ACHN (cell line): ENCODE measurements at regions not wholly inside any gene's neighbourhood (a gene's known extent, or its start where the extent isn't known, plus 50 kb on each side); places are given as distances from the start of the nearest gene placed in this dataset.

ENCODE experiments used
- DNase-seq: peaks from one replicate; pipeline ENCODE4 v3.0.0-alpha.2; 2015
- in situ Hi-C: cut with HindIII; loops from 2 replicates; pipeline ENCODE4 v1.10.0; 2017; ENCODE audit warnings: low sequenced_read_pairs, low pct_ligation_motif_present, low pct_unique_long_range_greater_than_20kb

DNA sequence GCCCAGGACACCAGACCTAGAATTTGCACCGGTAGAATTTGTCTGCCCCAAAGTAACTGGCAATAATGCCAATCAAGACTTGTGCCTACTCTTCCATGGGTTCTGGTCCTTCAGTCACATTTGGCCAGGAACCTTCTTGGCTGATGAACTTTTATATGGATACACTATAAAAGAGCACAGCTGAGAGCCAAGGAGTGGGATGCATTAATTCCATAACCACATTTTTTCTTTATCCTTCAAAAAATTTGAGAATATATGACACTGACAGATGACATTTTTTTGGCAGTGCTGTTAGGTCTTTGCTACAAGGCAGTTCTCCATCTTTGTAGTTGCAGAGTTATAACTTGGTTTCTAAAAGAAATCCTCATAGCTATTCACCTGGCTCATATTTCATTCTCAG lies 129.2 kb upstream of the HDAC9 start:
- DNase-seq = no peak
- in situ Hi-C loops = loop anchor here (25.0 kb wide), 1 partner anchor 196 kb away; no protein-coding TSS in a partner anchor

DNA sequence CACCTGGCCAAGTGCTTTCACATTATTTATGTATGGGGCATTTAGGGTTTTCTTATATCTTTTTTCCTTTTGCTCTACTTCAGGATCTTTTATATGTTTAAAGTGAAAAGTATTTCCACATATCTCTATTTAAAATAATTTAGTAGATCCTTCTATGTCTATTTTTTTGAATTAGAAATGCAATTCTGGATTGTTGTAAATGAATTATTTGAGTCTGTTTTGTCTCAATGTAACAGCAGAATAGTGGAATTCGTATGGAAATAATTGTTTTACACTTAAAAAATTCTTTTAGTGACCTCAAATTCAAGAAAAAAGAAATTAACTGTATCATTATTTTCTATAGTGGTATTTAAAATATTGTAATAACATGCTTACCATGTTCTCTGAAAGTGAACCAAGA lies 126.5 kb upstream of the HDAC9 start:
- in situ Hi-C loops = loop anchor here (25.0 kb wide), 1 partner anchor 193 kb away; no protein-coding TSS in a partner anchor
- DNase-seq = no peak

DNA sequence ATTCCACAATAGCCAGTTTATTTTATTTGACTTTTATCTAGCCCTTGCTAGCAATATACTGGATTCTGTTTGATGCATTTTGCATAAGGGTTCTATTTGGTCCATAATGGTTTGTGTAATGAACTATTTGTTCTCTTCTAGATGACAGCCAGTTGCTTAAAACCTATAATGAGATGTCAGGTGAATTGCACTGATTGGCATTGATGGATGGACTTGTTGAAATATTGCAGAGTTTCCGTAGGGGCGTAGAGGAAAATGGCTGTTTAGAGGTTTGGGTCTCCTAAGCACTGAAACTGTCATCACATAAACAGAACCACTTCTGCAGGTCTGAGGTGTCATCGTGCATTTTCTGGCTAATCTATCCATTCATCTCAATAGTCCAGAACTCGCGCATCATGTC lies 124.9 kb upstream of the HDAC9 start:
- no peak for DNase-seq
- in situ Hi-C loops = loop anchor here (25.0 kb wide), 1 partner anchor 192 kb away; no protein-coding TSS in a partner anchor

DNA sequence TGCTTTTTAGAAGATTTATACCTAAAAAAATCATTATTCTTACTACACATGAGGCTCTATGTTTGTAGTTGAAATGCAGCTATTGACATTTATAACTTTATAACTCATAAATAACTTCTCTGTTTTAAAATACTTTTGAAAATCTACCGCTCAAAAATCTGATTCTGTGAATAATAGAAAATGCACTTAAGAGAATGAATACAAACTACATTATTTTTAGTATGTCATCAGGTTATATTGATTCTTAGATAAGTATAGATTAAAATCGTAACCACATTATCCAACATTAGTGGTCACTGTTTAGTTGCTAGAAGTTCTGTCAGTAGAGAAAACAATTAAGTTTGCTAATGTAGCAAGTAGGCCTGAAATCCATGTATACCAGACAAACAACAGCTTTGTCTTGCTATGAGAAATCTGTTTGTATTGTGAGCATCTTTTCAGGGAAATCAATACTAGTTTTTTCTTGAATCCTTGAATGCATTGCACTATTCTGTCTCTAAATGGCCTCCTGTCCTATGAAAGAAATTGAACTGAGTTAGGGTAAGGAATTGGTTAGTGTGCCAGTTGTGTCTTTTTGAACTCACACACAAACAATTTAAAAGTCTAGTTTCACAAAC lies 116.5 kb upstream of the HDAC9 start:
- no peak for DNase-seq
- in situ Hi-C loops = no loop called here

DNA sequence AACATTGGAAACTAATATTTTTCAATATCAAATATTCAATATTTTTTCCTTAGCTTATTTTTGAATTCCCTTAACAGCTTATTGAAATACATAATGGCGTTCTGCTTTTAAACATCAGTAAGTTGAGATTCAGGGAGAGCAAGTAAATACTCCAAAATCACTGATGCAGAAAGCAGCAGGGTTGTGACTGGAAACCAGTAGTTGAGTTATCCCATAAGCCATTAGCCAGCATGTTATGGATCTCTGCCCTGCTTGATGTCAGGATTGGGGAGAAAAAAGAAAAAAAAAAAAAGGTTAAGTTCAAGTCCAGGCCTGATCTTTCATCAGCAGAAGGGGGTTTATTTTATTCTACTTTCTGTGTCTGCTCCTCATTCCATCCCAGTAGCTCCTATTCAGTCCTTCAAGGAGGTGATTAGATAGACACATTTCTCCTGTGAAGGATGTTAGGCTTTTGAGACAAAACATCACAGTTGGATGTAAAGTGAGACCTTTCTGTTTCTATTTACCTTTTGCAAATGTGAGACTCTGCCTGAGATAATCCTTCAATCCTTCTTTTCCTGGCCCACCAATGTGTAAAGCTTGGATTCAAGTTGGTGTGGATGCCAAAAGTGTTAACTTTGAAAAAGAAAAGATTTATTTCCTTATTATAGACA lies 110.9 kb upstream of the HDAC9 start:
- peak; percentile 12 for DNase-seq
- in situ Hi-C loops = no loop called here

DNA sequence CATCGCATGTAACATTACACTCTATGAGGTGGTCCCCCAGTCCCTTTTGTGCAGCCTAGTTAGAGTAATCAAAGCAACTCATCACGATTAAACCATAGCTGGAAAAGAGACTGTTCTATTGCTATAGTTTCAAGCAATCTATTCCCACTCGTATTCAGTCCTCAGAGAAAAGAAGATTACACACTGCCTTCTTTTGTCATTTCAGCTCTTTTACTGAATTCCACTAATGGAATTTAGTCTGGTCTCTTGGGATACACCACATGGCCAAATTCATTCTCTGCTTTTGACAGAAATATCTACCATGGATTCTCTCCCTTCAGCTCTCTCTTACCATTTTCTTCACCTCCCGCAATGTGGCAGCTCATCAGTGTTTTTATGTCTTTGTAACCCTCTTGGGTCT lies 108.9 kb upstream of the HDAC9 start:
- in situ Hi-C loops = no loop called here
- no peak for DNase-seq

DNA sequence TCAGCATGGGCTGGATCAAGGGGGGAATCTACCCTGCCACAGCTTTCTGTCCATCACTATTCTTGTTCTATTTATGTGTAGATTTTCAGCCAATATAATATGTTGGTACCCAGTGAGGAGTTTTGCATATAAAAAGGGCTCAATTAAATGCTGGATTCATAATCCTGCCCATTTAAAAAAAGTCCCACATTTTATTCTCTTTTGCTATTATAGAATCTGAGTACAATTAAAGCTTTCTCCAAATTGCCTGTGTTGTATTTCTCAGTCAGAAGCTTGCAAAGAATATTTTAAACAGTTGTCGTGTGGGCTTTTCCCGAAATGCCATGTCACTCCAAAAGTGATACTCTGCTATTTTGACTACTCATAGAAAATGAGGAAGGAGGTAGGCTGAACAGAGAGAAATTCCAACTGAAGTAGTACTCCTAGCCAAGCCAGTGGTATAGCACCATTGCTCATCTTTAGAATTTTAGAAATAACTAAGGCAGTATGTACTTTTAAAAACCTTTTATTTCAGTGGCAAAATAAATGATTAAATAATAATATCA lies 108.3 kb upstream of the HDAC9 start:
- in situ Hi-C loops = no loop called here

DNA sequence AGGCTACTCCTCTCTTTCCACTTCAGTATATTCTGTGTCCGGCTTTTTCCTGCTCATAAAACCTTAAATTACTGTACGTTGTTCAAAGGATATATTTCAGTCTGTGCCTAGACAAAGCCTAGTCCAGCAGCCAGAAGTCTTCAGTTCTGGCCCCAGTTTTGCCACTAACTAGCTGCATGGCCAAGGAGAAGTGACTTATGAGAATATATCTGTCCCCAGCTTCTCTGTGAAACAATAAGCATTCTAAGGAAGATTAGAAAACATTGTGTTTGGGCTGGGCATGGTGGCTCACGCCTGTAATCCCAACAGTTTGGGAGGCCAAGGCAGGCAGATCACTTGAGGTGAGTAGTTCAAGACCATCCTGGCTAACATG lies 105.0 kb upstream of the HDAC9 start:
- in situ Hi-C loops = no loop called here
- no peak for DNase-seq

More for the DNA sequence above, 108.3 kb upstream of the HDAC9 start:
- no peak for DNase-seq

DNA sequence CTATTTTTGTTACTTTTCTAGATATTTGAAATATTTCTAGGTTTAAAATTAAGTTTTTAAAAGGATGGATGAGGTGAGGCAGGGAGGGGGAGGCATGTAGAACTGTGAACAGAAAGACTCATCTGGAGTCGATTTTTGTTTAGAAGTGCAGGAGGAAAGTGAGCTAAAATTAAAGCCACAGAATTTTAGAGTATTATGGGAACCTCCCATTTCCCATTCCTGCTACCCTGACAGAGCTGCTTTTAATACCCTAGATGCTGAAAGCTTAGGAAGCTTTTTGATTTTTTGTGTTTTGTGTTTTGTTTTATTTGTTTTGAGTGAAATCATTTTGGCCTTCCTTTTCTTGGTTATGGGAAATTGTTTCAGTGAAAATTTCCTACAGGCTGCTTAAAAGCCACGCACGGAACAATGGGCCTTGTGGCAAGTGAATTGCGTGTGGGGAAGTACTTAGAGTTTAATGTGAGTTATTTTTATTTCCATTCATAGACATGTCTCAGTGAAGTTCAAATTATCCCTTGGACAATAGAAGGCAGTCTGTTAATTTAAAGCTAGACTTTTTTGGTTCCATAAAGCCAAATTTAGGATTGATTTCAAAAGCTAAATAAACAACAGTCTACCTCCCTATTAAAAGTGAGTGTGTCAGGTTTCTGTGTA lies 102.0 kb upstream of the HDAC9 start:
- in situ Hi-C loops = no loop called here
- DNase-seq = no peak

DNA sequence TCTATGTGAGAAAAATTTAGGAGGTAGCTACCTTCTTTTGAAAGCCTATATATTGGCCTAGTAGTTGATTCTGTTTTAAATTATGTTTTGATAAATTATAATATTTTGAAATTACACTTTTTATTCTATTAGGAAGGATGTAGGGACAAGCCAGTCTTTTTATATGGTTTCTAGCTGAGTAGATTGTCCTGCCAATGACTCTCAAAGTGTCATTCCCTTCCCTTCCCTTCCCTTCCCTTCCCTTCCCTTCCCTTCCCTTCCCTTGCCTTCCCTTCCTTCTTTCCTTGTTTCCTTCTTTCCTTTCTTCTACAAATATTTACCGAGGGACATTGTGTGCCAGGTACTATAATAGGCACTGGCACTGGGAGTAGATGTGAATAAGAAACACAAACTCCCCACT lies 99.7 kb upstream of the HDAC9 start:
- in situ Hi-C loops = no loop called here

DNA sequence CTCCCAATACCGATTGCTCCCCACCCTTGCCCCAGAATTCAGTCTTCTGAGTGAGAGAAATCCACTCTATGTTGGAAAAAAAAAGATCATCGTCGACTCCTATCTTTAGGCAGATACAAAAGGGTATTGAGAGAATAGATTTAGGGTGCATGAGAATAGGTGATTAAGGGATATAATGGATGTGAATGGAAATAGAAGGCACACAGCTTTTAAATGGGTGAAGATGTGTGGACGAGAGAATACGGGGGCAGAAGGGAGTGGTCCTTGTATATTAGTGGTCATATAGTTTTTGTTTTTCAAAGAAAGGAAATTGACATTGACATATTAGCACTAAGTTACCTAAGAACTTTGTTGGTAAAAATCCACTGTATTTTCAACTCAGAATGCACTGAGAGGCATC lies 98.6 kb upstream of the HDAC9 start:
- DNase-seq = no peak

More for the DNA sequence above, 99.7 kb upstream of the HDAC9 start:
- DNase-seq = no peak

DNA sequence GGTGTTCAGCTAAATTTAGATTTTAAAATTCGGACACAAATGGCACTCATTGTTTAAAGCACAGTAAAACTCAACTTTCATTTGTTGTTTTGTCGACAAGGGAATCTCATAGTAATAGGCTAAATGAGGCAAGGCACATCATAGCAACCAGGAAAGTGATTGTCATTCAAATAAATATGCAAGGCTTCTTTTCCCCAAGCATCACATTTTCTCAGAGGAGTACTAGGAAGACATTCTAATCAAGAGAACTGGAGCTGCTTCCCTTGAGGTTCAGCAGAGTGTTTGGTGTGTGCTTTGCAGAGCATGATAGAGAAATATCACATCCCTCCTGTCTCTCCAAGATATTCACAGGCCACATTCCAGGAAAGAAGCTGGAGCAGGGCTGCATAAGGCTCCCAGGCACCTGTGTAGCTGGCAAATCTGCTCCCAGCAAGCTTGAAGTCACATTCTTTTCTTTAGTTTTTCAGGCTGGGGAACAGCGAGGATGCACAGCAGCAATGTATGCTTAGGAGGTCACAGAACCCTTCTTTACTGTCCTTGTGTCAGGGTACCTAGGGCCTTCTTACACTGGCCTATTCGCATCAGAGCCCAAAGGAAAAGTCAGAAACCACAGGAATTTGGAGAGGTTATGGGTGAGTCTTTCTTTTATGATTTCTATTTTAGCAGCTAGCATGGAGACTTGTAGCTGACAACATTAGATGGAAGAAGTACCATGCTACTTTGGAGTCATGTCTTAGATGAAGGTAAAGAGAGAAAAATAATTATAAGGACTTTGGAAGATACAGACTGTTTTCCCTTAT lies 95.9 kb upstream of the HDAC9 start:
- peak; percentile 59 for DNase-seq

More for the DNA sequence above, 98.6 kb upstream of the HDAC9 start:
- in situ Hi-C loops = no loop called here

DNA sequence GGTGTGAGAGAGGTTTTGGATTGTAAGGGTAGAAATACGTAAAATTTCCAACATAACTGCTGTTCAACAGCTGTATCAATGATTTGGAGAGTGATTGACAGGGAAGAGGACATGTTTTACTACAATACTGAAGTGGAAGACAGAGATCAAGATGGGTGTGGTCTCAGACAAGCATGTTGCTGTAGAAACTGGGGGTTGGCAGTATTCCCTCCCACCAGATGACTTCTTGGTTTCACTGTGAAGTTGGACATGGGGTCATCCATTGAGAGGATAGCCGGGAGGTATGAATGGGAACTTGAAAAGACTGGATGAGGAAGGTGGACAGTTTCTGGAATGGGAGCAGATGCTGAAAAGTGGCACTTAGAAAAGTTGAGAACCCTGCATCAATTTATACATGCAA lies 95.3 kb upstream of the HDAC9 start:
- DNase-seq = no peak
- in situ Hi-C loops = no loop called here

More for the DNA sequence above, 95.9 kb upstream of the HDAC9 start:
- in situ Hi-C loops = no loop called here

DNA sequence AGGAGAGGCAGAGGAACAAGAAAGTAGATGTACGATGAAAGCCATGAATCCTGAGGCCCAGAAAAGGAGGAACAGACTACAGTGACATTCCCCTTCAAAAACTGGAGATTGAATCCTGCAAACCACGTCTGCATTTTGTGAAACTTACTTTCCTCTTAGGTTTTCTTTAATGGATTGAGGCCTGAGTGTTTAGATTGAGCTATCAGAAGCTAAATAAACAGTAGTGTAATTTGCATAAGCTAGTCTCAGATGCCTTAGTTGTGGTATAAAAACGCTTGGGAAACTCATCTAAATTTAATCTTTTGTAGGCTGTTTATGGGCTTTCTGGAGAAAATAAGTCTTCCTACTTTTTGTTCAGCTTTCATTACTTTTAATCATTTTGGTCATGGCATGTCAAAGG lies 94.8 kb upstream of the HDAC9 start:
- in situ Hi-C loops = no loop called here
- no peak for DNase-seq

DNA sequence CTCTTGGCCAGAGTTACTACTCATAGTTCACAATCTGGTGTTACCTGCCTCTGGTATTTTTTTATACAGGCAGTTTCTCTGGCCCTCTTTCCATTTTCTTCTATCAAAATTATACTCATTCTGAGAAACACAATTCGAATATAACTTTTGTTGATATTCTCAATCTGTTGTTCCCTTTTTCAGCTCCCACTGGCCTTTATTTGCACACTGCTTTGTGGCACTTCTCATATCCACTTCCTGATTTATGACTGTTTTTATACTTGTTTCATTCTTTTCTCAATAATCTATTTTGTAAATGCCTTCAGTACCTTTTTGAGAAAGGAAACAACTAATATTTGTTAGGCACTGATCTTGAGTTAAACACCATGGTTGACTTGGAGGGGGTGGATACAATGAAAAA lies 93.8 kb upstream of the HDAC9 start:
- DNase-seq = no peak

DNA sequence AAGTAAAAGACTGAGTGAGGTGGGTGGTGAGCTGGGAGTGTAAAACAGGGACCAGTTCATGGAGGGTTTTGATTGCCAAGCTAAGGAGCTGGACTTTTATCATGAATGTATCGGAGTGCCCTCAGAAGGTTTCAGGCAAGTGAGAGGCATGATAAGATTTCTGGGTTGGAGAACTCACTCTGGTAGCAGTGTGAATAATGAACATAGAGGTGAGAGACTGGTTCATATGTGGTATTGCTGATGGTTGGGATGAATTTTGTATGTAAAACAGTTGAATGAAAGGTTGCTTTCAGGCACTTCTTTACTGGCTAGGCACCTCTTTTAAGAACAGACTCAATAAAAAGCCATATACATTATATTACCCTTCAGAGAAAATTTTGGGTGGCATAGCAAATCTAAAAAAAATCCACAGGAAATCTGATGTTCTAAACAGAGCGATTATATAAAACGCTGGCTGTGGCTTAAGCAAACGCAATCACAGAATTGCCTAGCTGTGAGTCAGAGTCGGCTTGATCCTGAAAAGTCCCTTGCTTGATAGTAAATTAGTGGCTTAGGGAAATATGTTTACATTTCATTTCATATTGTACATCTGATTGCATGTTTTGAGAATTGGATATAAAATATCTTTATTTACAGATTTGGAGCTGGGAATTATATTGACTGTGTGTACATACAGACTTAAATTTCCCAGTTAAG lies 92.9 kb upstream of the HDAC9 start:
- in situ Hi-C loops = no loop called here
- no peak for DNase-seq

More for the DNA sequence above, 93.8 kb upstream of the HDAC9 start:
- in situ Hi-C loops = no loop called here

DNA sequence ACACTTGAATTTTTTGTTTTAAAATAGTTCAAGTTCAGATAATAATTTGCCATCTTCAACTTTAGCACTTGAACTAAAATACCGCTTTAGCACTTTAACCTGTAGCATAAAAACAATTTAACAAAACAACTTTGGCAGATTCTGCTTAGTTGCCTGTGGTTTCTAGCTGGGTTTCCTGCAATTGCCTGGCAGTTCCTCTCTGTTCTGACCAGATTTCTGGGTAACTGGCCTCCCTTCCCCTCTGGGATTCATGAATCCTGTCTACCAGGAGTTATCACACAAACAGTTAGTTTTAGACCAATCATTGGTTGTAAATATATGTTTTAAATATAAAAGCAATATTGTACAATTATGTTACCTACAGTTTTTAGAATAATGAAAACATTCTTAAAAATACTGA lies 89.8 kb upstream of the HDAC9 start:
- DNase-seq = no peak
- in situ Hi-C loops = no loop called here

DNA sequence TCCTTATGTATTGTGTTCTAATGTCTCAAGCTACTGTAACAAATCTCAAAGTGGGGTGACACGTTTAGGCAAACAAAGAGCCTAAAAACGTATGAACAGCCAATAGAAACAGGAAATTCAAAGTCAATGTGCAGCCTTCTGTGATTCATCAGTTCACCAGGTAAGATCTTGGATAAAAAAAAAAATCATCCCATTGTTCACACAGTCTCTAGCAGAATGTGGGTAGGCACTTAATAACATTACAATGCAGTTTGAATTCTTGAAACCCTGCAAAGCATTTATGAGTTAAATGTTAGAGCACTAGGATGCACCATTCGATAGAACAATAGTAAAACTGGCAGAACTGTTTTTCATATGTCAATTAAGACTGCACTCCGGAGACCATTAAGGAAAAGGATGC lies 88.2 kb upstream of the HDAC9 start:
- DNase-seq = no peak
- in situ Hi-C loops = no loop called here
